Chondrocyte (in vitro differentiated cells): ENCODE measurements at regions not wholly inside any gene's neighbourhood (a gene's known extent, or its start where the extent isn't known, plus 50 kb on each side); places are given as distances from the start of the nearest gene placed in this dataset.

ENCODE experiments used
- DNase-seq: peaks from one replicate; pipeline ENCODE4 v3.0.0; 2021; ENCODE audit warnings: mixed read lengths, low spot score
- H3K27ac Mint-ChIP-seq: one replicate; pipeline ENCODE4 v1.8.0; 2021; ENCODE audit warnings: mild to moderate bottlenecking, moderate library complexity, mixed read lengths; ENCODE audit not compliant: unreplicated experiment
- H3K27me3 Mint-ChIP-seq: 2 replicates; pipeline ENCODE4 v1.8.0; 2021; ENCODE audit warnings: low read depth, mixed read lengths
- H3K36me3 Mint-ChIP-seq: 2 replicates; pipeline ENCODE4 v1.8.0; 2021; ENCODE audit warnings: low read depth, mixed read lengths
- H3K4me1 Mint-ChIP-seq: 2 replicates; pipeline ENCODE4 v1.8.0; 2021; ENCODE audit warnings: low read depth, mild to moderate bottlenecking, mixed read lengths
- H3K4me3 Mint-ChIP-seq: one replicate; pipeline ENCODE4 v1.8.0; 2021; ENCODE audit warnings: mild to moderate bottlenecking, moderate library complexity, mixed read lengths; ENCODE audit not compliant: unreplicated experiment
- H3K9me3 Mint-ChIP-seq: 2 replicates; pipeline ENCODE4 v1.8.0; 2021; ENCODE audit warnings: low read depth, mixed read lengths
- TF ChIP-seq, protein P1 (sequence below): fragments of 200-600 bp; sonication (generic); IDR thresholded peaks from 2 replicates; pipeline ENCODE4 v1.5.0; 2021; ENCODE audit warnings: antibody characterized with exemption, mild to moderate bottlenecking, moderate library complexity

DNA sequence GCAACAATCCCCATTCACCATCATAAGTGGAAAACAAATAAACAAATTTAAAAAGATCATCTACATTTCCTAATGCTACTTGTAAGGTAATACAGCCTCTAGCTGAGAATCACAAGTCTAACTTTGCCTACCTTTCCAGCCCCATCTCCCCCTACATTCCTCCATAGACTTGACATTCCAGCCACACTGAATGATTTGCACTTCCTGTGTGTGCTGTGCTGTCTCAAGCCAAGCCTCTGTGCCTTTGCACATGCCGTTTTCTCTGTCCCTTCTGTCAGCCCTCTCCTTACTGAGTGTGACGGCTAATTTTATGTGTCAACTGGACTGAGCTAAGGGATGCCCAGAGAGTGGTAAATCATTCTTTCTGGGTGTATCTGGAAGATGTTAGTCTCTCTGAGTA lies 82.4 kb upstream of the MBIP start:
- peaks cover 6% of the 10 kb centered on the region for H3K27me3 Mint-ChIP-seq
- no peak overlapping the region for H3K4me3 Mint-ChIP-seq
- TF ChIP-seq, protein P1, sequence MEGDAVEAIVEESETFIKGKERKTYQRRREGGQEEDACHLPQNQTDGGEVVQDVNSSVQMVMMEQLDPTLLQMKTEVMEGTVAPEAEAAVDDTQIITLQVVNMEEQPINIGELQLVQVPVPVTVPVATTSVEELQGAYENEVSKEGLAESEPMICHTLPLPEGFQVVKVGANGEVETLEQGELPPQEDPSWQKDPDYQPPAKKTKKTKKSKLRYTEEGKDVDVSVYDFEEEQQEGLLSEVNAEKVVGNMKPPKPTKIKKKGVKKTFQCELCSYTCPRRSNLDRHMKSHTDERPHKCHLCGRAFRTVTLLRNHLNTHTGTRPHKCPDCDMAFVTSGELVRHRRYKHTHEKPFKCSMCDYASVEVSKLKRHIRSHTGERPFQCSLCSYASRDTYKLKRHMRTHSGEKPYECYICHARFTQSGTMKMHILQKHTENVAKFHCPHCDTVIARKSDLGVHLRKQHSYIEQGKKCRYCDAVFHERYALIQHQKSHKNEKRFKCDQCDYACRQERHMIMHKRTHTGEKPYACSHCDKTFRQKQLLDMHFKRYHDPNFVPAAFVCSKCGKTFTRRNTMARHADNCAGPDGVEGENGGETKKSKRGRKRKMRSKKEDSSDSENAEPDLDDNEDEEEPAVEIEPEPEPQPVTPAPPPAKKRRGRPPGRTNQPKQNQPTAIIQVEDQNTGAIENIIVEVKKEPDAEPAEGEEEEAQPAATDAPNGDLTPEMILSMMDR, result no peak
- no peaks in the 10 kb centered on the region for H3K9me3 Mint-ChIP-seq
- H3K27ac Mint-ChIP-seq, result no peak overlapping the region
- H3K4me1 Mint-ChIP-seq, result no peaks in the 10 kb centered on the region
- no peak for DNase-seq
- no peaks in the 10 kb centered on the region for H3K36me3 Mint-ChIP-seq

- Mint-ChIP-seq H3K27me3 (peaks cover 4% of the 10 kb centered on the region), H3K9me3 (peaks cover 3% of the 10 kb centered on the region), H3K27ac (no peak overlapping the region), H3K4me1 (no peaks in the 10 kb centered on the region), H3K36me3 (no peaks in the 10 kb centered on the region), H3K4me3 (no peak overlapping the region)
- TF ChIP-seq, protein P1, result no peak
- DNase-seq, result no peak
Measured at GRCh38 chr14:36398463-36399291, 78.2 kb upstream of the MBIP start.

- TF ChIP-seq, protein P1, result no peak
- H3K9me3 Mint-ChIP-seq, result peaks cover 3% of the 10 kb centered on the region
- DNase-seq, result no peak
- no peaks in the 10 kb centered on the region for H3K4me1 Mint-ChIP-seq
- H3K4me3 Mint-ChIP-seq, result no peak overlapping the region
- no peak overlapping the region for H3K27ac Mint-ChIP-seq
- H3K36me3 Mint-ChIP-seq, result no peaks in the 10 kb centered on the region
- H3K27me3 Mint-ChIP-seq, result no peaks in the 10 kb centered on the region
Measured at GRCh38 chr14:36397357-36397756, 76.9 kb upstream of the MBIP start.

DNA sequence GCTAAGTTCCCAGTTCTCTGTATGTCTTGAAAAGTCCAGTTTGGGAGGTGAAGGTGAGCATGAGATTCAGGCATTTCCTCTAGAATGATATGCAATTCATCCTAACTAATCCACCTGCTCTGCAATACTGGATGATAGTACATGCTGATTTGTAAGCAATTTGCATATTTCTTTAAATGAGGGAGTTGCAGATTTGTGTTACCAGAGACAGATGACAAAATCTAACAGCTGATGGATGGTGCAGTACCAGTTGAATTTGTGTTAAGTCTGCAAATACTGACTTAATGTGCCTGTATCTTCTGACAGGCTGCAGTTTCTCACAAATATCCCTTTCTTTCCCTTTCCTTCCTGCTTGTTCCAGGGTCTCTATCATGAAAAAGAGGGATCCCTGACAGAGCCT lies 76.4 kb upstream of the MBIP start:
- Mint-ChIP-seq H3K9me3 (peaks cover 3% of the 10 kb centered on the region), H3K4me1 (no peaks in the 10 kb centered on the region), H3K4me3 (no peak overlapping the region), H3K27ac (no peak overlapping the region), H3K36me3 (no peaks in the 10 kb centered on the region), H3K27me3 (no peaks in the 10 kb centered on the region)
- TF ChIP-seq, protein P1, result no peak
- DNase-seq, result no peak

GRCh38 chr14:36394593-36394992 lies 74.2 kb upstream of the MBIP start:
- H3K4me3 Mint-ChIP-seq, result no peak overlapping the region
- no peaks in the 10 kb centered on the region for H3K36me3 Mint-ChIP-seq
- H3K27me3 Mint-ChIP-seq, result peaks cover 7% of the 10 kb centered on the region
- H3K9me3 Mint-ChIP-seq, result peaks cover 3% of the 10 kb centered on the region
- no peak for DNase-seq
- TF ChIP-seq, protein P1, result no peak
- no peak overlapping the region for H3K27ac Mint-ChIP-seq
- no peaks in the 10 kb centered on the region for H3K4me1 Mint-ChIP-seq
